ENCODE measurements at regions not wholly inside any gene's neighbourhood (a gene's known extent, or its start where the extent isn't known, plus 50 kb on each side); places are given as distances from the start of the nearest gene placed in this dataset.
"Not testable (repeated sequence)": the region's sequence is repeated elsewhere in the genome, so short reads cannot be mapped to it uniquely, and the experiment has no call there.

GRCh38 chr14:87255058-87255457 is 737.9 kb downstream of the GALC start:
- Histone ChIP-seq H3K9me3 (replicated peaks) (no peaks in the 10 kb centered on the region), H3K4me1 (no peaks in the 10 kb centered on the region), H3K4me3 (no peak overlapping the region), H3K36me3 (no peaks in the 10 kb centered on the region), H3K27ac (replicated peaks) (no peak overlapping the region), H3K27me3 (ENCODE audit: low read depth) (no peaks in the 10 kb centered on the region)
- no peak for DNase-seq
- TF ChIP-seq CTCF (IDR thresholded peaks at IDR 0.05; ENCODE audit: borderline replicate concordance) = no peak
- intact Hi-C loops (cut with micrococcal nuclease) = no loop called here

GRCh38 chr14:87254331-87254874 is 738.6 kb downstream of the GALC start:
- Histone ChIP-seq H3K9me3 (replicated peaks) (no peaks in the 10 kb centered on the region), H3K4me3 (no peak overlapping the region), H3K4me1 (no peaks in the 10 kb centered on the region), H3K27me3 (ENCODE audit: low read depth) (no peaks in the 10 kb centered on the region), H3K27ac (replicated peaks) (no peak overlapping the region), H3K36me3 (no peaks in the 10 kb centered on the region)
- intact Hi-C loops (cut with micrococcal nuclease) = no loop called here
- TF ChIP-seq CTCF (IDR thresholded peaks at IDR 0.05; ENCODE audit: borderline replicate concordance) = no peak
- DNase-seq = no peak

GRCh38 chr14:87253791-87254190 is 739.2 kb downstream of the GALC start:
- H3K27me3 ChIP-seq (ENCODE audit: low read depth); intact Hi-C loops (cut with micrococcal nuclease); H3K9me3 ChIP-seq (replicated peaks); H3K4me3 ChIP-seq; H3K4me1 ChIP-seq; DNase-seq; H3K36me3 ChIP-seq; H3K27ac ChIP-seq (replicated peaks): not testable (repeated sequence)

- Histone ChIP-seq H3K4me3 (no peak overlapping the region), H3K36me3 (no peaks in the 10 kb centered on the region), H3K9me3 (replicated peaks) (peaks cover 8% of the 10 kb centered on the region), H3K4me1 (no peaks in the 10 kb centered on the region), H3K27me3 (ENCODE audit: low read depth) (no peaks in the 10 kb centered on the region), H3K27ac (replicated peaks) (no peak overlapping the region)
- DNase-seq = no peak
- intact Hi-C loops (cut with micrococcal nuclease) = no loop called here
- no peak for TF ChIP-seq CTCF (IDR thresholded peaks at IDR 0.05; ENCODE audit: borderline replicate concordance)
Measured at GRCh38 chr14:87252103-87252502, 740.9 kb downstream of the GALC start.

GRCh38 chr14:87251011-87251410 is 742.0 kb downstream of the GALC start:
- Histone ChIP-seq H3K27me3 (ENCODE audit: low read depth) (no peaks in the 10 kb centered on the region), H3K4me1 (no peaks in the 10 kb centered on the region), H3K36me3 (no peaks in the 10 kb centered on the region), H3K27ac (replicated peaks) (no peak overlapping the region), H3K4me3 (no peak overlapping the region), H3K9me3 (replicated peaks) (peaks cover 18% of the 10 kb centered on the region)
- no peak for DNase-seq
- intact Hi-C loops (cut with micrococcal nuclease) = no loop called here
- no peak for TF ChIP-seq CTCF (IDR thresholded peaks at IDR 0.05; ENCODE audit: borderline replicate concordance)

GRCh38 chr14:87241018-87241768 is 751.8 kb downstream of the GALC start:
- no peak for DNase-seq
- Histone ChIP-seq H3K9me3 (replicated peaks) (peaks cover 1% of the 10 kb centered on the region), H3K4me3 (no peak overlapping the region), H3K27ac (replicated peaks) (no peak overlapping the region), H3K36me3 (no peaks in the 10 kb centered on the region), H3K27me3 (ENCODE audit: low read depth) (no peaks in the 10 kb centered on the region), H3K4me1 (no peaks in the 10 kb centered on the region)
- TF ChIP-seq CTCF (IDR thresholded peaks at IDR 0.05; ENCODE audit: borderline replicate concordance) = no peak
- intact Hi-C loops (cut with micrococcal nuclease) = no loop called here

- not testable (repeated sequence) for H3K27me3 ChIP-seq (ENCODE audit: low read depth); H3K27ac ChIP-seq (replicated peaks); H3K9me3 ChIP-seq (replicated peaks)
Measured at GRCh38 chr14:87240319-87240718, 752.7 kb downstream of the GALC start.

More at GRCh38 chr14:87240319-87240718, 752.7 kb downstream of the GALC start:
- H3K36me3 ChIP-seq; H3K4me1 ChIP-seq; intact Hi-C loops (cut with micrococcal nuclease); DNase-seq; H3K4me3 ChIP-seq: not testable (repeated sequence)
